SH-SY5Y (cell line): ENCODE measurements at regions not wholly inside any gene's neighbourhood (a gene's known extent, or its start where the extent isn't known, plus 50 kb on each side); places are given as distances from the start of the nearest gene placed in this dataset.

ENCODE experiments used
- GATA2 ChIP-seq: IDR thresholded peaks from 2 replicates; pipeline ENCODE4 v1.6.1; 2011; ENCODE audit warnings: mild to moderate bottlenecking, low read depth, low read length
- GATA3 ChIP-seq: IDR thresholded peaks from 2 replicates; pipeline ENCODE4 v1.6.1; 2011; ENCODE audit warnings: low read depth, mild to moderate bottlenecking, low read length, moderate library complexity

GRCh38 chr17:74028354-74029116 is 174.9 kb upstream of the RPL38 start:
- TF ChIP-seq GATA3 (no peak), GATA2 (no peak)
